Ascending aorta (tissue), 2 donors: ENCODE measurements at regions not wholly inside any gene's neighbourhood (a gene's known extent, or its start where the extent isn't known, plus 50 kb on each side); places are given as distances from the start of the nearest gene placed in this dataset.

ENCODE experiments used
- DNase-seq, 2 donors: peaks; one replicate each; pipeline ENCODE4 v3.0.0-alpha.2; 2019; ENCODE audit warnings: low spot score in 2 of 2
- H3K27ac ChIP-seq, 2 donors: fragments of 200-600 bp; sonication (generic); one replicate each; pipeline ENCODE4 v1.5.1; 2016 to 2017; ENCODE audit warnings: mild to moderate bottlenecking in 1 of 2
- H3K27me3 ChIP-seq: fragments of 200-600 bp; sonication (generic); one replicate; pipeline ENCODE4 v1.5.1; 2017
- H3K36me3 ChIP-seq, 2 donors: fragments of 200-600 bp; sonication (generic); one replicate each; pipeline ENCODE4 v1.5.1; 2016
- H3K4me1 ChIP-seq, 2 donors: fragments of 200-600 bp; sonication (generic); one replicate each; pipeline ENCODE4 v1.5.1; 2016 to 2017; ENCODE audit warnings: mild to moderate bottlenecking in 1 of 2
- H3K4me3 ChIP-seq, 2 donors: fragments of 200-600 bp; sonication (generic); one replicate each; pipeline ENCODE4 v1.5.1; 2016 to 2017; ENCODE audit warnings: mild to moderate bottlenecking in 1 of 2
- H3K9me3 ChIP-seq, 2 donors: fragments of 200-600 bp; sonication (generic); one replicate each; pipeline ENCODE4 v1.5.1; 2016
- CTCF ChIP-seq, 3 experiments: fragments of 200-600 bp in 2 of 3; fragments of 450-650 bp in 1 of 3; sonication (generic) in 2 of 3; IDR thresholded peaks; one replicate each; pipeline ENCODE4 v1.5.1; 2016 to 2019; ENCODE audit warnings: antibody characterized with exemption in 3 of 3, mild to moderate bottlenecking in 1 of 3, moderate library complexity in 1 of 3
- intact Hi-C: fragments of 100-400 bp; cut with DNase I; formaldehyde crosslinking; loops from one replicate; pipeline ENCODE4 v1.15.1; 2023

GRCh38 chr14:47966076-47966810 lies 290.8 kb upstream of the MDGA2 start:
- no peaks in the 10 kb centered on the region for H3K36me3 ChIP-seq
- H3K27ac ChIP-seq: no peak overlapping the region
- intact Hi-C loops: no loop called here
- no peaks in the 10 kb centered on the region for H3K9me3 ChIP-seq
- no peaks in the 10 kb centered on the region for H3K4me1 ChIP-seq
- TF ChIP-seq CTCF (IDR thresholded peaks at IDR 0.05): no peak
- H3K4me3 ChIP-seq: no peak overlapping the region
- no peaks in the 10 kb centered on the region for H3K27me3 ChIP-seq
- no peak for DNase-seq

- no peaks in the 10 kb centered on the region for H3K9me3 ChIP-seq
- no peak overlapping the region for H3K27ac ChIP-seq
- intact Hi-C loops: no loop called here
- no peaks in the 10 kb centered on the region for H3K27me3 ChIP-seq
- H3K4me3 ChIP-seq: no peak overlapping the region
- TF ChIP-seq CTCF (IDR thresholded peaks at IDR 0.05): no peak
- DNase-seq: no peak
- no peaks in the 10 kb centered on the region for H3K4me1 ChIP-seq
- no peaks in the 10 kb centered on the region for H3K36me3 ChIP-seq
These were observed 286.2 kb upstream of the MDGA2 start for GRCh38 chr14:47961634-47962033.

GRCh38 chr14:47959740-47960139 lies 284.3 kb upstream of the MDGA2 start:
- Histone ChIP-seq H3K9me3 (no peaks in the 10 kb centered on the region), H3K27ac (no peak overlapping the region), H3K4me3 (no peak overlapping the region), H3K27me3 (no peaks in the 10 kb centered on the region), H3K4me1 (no peaks in the 10 kb centered on the region), H3K36me3 (no peaks in the 10 kb centered on the region)
- no peak for TF ChIP-seq CTCF (IDR thresholded peaks at IDR 0.05)
- DNase-seq: no peak
- intact Hi-C loops: no loop called here

- H3K4me3 ChIP-seq: no peak overlapping the region
- DNase-seq: no peak
- no peaks in the 10 kb centered on the region for H3K9me3 ChIP-seq
- H3K36me3 ChIP-seq: no peaks in the 10 kb centered on the region
- no peaks in the 10 kb centered on the region for H3K27me3 ChIP-seq
- intact Hi-C loops: no loop called here
- no peak overlapping the region for H3K27ac ChIP-seq
- no peak for TF ChIP-seq CTCF (IDR thresholded peaks at IDR 0.05)
- no peaks in the 10 kb centered on the region for H3K4me1 ChIP-seq
These were observed 273.6 kb upstream of the MDGA2 start for GRCh38 chr14:47949006-47949405.

GRCh38 chr14:47935332-47935731 lies 259.9 kb upstream of the MDGA2 start:
- Histone ChIP-seq H3K27ac (no peak overlapping the region), H3K9me3 (no peaks in the 10 kb centered on the region), H3K4me3 (no peak overlapping the region), H3K4me1 (no peaks in the 10 kb centered on the region), H3K36me3 (no peaks in the 10 kb centered on the region), H3K27me3 (no peaks in the 10 kb centered on the region)
- DNase-seq: no peak
- no peak for TF ChIP-seq CTCF (IDR thresholded peaks at IDR 0.05)
- intact Hi-C loops: no loop called here

- H3K4me3 ChIP-seq: no peak overlapping the region
- TF ChIP-seq CTCF (IDR thresholded peaks at IDR 0.05): no peak
- H3K4me1 ChIP-seq: no peaks in the 10 kb centered on the region
- no peak overlapping the region for H3K27ac ChIP-seq
- intact Hi-C loops: no loop called here
- H3K27me3 ChIP-seq: no peaks in the 10 kb centered on the region
- H3K9me3 ChIP-seq: peaks cover 0 to 4% of the 10 kb centered on the region in 2 donors
- DNase-seq: no peak
- no peaks in the 10 kb centered on the region for H3K36me3 ChIP-seq
These were observed 253.9 kb upstream of the MDGA2 start for GRCh38 chr14:47929334-47929733.
